HG03196 (cell line): ENCODE measurements at regions not wholly inside any gene's neighbourhood (a gene's known extent, or its start where the extent isn't known, plus 50 kb on each side); places are given as distances from the start of the nearest gene placed in this dataset.
"Not testable (repeated sequence)": the region's sequence is repeated elsewhere in the genome, so short reads cannot be mapped to it uniquely, and the experiment has no call there.

ENCODE experiments used
- ATAC-seq: cut with Tn5 transposase; IDR thresholded peaks from one replicate; pipeline ENCODE4 v1.9.1; 2021; ENCODE audit not compliant: unreplicated experiment

GRCh38 chr18:51248685-51249084 lies 51.2 kb upstream of the MEX3C start:
- ATAC-seq: no peak

GRCh38 chr18:51250006-51250405 lies 52.5 kb upstream of the MEX3C start:
- ATAC-seq: no peak

GRCh38 chr18:51250458-51251024 lies 53.1 kb upstream of the MEX3C start:
- ATAC-seq: no peak

DNA sequence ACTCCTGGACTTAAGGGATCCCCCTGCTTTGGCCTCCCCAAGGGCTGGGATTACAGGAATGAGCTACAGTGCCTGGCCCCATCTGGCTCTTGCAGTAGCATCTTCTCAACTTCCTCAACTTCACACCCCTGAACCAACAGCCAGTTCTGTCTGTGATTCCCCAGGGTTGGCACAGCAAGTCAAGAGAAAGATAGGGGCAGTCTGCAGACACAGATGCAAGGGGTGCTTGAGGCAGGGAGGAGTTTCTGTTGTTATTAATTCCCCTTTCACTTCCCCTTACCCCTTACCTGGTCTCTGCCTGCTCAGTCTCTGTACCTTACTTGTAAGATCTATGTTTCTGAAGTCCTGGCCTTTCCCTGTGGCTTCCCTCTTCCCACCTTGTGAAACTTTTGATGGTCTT lies 54.1 kb upstream of the MEX3C start:
- peak; percentile 92 for ATAC-seq

DNA sequence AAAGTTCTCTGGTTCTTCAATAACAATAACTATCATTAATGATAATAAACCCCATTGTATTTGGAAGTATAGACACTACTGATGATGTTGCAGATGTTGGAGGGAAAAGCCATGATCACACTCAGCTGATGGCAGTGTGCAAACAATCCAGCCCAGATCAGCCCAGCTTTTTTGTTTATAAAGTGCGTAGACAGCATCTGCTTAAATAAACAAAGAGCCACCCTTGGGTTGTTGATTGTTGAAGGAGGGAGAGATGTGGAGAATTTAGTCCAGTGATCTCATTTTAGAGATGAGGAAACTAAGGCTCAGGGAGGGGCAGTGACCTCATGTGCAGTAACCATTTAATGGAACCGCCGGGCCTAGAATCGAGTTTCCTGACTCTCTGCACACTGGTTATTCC lies 56.0 kb upstream of the MEX3C start:
- no peak for ATAC-seq

DNA sequence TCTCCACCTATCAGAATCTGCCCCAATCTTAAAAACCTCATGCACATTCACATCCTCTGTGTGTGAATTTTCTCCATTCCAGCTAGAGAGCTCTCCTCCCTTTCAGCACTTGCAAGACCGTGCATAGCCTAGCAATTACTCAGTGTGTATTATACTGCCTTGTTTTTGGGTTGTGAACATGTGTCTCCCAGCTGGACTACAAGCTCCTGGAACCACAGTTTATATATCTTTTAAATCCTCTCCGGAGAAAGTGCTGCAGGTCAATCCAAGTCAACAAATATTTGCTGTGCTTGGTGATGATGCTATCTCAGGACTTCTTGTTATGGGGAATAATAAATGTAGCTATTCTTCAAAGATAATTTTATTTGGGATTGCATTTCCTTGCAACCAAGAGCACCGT lies 58.2 kb upstream of the MEX3C start:
- ATAC-seq: no peak

DNA sequence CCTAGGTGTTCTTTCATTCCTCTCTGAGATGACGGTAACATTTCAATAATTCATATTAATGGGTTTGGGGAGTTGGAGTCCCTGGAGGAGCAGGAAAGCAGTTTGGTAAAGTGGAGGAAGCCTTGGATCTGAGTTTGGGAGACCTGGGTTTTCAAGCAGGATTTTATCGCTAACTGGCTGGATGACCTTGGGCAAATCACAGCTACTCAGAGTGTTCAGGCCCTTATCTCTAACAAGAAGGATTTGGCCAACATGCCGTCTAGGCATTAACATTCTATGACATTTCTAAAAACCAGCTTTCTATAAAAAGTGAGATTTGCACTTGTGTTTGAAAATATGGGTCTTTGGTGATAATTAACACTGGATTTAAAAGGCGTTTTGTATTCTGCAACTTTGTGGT lies 59.7 kb upstream of the MEX3C start:
- no peak for ATAC-seq

DNA sequence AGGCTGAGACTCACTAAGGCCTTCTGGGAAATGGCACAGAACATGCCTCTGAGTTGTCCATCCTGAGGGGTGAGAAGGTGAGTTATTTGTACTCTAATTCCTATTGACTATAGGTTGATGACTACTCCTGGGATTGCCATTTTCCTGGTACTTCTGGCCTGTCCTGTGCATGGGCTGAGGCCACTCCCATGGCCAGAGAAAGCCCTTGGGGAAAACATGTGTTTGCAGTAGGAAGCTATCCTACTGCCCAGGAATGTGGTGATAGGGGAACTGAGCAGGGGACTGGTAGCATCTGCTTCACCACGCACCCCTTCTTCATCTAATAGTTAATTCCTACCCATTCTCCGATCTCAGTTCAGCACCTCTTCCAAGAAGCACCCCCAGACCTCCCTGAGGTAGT lies 62.6 kb upstream of the MEX3C start:
- no peak for ATAC-seq

DNA sequence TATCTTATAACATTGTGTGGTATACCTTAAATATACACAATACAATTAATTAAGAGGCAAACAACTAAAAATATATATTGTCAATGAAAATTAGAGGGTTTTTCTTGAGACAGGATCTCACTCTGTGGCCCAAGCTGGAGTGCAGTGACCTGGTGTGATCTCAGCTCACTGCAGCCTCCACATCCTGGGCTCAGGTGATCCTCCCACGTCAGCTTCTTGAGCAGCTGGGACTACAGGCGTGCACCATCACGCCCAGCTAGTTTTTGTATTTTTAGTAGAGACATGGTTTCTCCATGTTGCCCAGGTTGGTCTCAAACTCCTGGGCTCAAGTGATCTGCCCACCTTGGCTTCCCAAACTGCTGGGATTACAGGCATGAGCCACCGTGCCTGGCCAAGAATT lies 68.6 kb upstream of the MEX3C start:
- not testable (repeated sequence) for ATAC-seq

DNA sequence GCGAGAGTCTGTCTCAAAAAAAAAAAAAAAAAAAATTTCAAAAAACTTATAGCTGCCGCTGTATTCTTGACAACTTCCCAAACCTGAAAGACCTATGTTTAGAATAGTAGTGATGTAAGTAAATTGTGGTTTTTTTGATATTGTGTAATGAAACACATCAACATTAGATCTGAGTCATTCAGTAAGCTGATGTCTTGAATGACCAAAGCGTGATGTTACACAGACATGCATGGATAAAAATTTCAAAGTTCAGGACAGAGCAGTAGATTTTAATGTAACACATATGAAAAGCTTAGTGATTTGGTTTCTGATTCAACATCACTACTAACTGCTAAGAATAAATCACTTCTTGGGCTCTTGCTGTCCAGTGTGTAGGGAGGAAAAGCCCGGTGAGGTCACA lies 69.3 kb upstream of the MEX3C start:
- no peak for ATAC-seq

DNA sequence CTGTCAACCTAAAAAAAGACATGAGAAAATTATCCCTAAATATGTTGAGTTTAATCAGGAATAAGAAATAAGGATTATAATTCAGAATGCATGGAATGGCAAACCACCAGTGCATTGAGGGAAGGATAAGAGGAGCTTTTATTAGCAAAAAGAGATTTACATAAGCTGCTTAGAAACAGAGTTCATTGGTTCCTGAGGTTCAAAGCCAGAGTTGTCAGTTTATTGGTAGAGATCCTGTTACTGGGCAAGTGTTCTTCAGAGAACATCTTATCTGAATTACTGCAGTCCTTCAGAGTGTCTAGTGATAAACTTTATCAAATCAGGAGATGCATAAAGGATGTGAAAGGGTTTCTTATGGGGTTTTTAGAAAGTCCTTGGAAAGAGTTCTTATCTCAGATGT lies 76.0 kb upstream of the MEX3C start:
- no peak for ATAC-seq

DNA sequence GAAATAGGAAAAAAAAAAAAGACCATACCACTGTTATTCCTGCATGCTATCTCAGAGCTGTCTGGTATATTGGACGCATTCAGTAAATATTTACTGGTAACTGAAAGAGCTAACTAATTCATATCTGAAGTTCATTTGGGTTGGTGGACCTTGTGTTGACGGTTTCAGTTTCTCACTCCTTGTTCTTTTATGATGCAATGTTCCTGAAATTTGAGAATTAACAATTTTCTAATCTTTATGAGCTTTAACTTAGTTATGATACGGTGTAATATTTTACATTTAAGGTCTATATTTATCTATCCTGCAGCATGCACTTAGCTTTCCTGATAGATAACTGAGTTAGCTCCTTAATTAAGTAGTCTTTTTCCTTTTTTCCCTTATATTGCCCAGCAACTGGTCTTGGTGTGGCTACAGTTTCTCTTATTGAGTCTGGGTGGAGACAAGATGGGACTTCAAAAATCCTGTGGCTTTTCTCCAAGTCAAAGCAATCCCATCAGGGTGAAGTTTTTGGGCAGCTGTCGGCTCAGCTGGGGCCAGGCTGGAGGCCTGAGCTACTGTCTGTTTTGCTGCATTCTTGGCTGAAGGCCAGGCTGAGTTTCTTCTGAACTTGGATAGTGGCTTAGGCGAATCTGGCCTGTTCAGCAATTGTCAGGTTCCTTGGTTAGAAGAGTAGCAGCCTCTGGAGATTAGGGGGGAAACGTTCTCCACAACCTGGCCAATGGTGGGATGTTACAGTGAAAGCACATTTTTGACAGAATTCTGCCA lies 78.4 kb upstream of the MEX3C start:
- no peak for ATAC-seq

DNA sequence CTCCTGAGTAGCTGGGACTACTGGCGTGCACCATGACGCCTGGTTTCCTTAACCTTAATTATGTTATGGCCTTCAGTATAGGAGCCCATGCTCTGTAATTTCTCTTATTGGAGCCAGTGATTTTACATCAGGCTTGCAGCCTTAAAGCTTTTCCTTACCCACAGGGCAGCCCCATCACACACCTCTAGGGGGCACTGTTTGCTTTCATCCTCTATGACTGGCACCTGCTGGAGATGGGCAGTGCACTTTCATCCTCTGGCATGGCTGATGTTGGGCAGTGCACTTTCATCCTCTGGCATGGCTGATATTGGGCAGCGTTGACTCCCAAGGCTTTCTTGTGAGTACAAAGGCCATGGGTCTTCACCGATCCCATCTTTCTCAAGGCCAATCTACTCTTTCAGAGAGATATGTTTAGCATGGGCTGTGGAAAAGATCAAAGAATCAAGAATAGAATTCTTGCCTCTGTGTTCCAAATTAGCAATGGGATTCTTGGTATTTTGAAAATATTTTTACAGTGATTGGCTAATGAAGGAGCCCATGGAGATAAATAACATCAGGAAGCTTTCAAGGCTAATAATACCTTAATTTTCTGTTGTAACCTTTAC lies 80.7 kb upstream of the MEX3C start:
- ATAC-seq: no peak

GRCh38 chr18:51279367-51279984 lies 82.0 kb upstream of the MEX3C start:
- ATAC-seq: peak; percentile 70

- no peak for ATAC-seq
Measured at GRCh38 chr18:51287818-51288508, 90.5 kb upstream of the MEX3C start.

DNA sequence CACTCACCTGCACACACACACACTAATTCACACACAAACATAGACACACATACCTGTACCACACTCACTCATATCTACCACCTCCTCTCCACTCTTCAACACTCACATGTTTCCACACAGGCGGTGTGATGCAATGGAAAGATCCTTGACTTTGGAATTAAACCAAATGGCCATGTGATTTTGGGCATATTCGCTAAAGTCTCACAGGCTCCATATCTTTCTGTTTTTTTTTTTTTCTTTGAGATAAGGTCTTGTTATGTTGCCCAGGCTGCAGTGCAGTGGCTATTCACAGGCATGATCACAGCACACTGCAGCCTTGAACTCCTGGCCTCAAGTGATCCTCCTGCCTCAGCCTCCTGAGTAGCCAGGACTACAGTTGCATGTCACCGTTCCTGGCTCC lies 91.1 kb upstream of the MEX3C start:
- no peak for ATAC-seq

DNA sequence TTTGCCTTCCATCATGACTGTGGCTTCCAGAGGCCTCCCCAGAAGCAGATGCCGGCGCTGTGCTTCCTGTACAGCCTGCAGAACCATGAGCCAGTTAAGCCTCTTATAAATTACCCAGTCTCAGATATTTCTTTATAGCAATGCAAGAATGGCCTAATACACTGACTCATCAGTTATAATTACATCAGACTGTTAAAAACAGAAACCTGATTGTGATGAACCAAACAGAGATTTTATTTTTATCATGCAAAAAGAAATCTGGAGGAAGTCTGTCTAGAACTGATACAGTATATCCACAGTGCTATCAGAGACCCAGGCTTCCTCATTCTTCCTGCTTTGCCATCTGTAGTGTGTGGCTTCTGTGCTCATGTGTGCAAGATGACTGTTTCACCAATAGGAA lies 93.4 kb upstream of the MEX3C start:
- no peak for ATAC-seq

- ATAC-seq: no peak
Measured at GRCh38 chr18:51300912-51301311, 103.4 kb upstream of the MEX3C start.

- ATAC-seq: no peak
Measured at GRCh38 chr18:51301376-51301775, 103.9 kb upstream of the MEX3C start.

- ATAC-seq: no peak
Measured at GRCh38 chr18:51316677-51317076, 119.2 kb upstream of the MEX3C start.

GRCh38 chr18:51321696-51322095 lies 124.2 kb upstream of the MEX3C start:
- ATAC-seq: no peak

GRCh38 chr18:51323961-51324360 lies 126.5 kb upstream of the MEX3C start:
- ATAC-seq: no peak
